ENCODE measurements at regions not wholly inside any gene's neighbourhood (a gene's known extent, or its start where the extent isn't known, plus 50 kb on each side); places are given as distances from the start of the nearest gene placed in this dataset.

GRCh38 chr3:165283328-165283727 is 87.1 kb upstream of the SLITRK3 start:
- TF ChIP-seq CTCF (IDR thresholded peaks at IDR 0.05), result no peak
- TF ChIP-seq EP300 (IDR thresholded peaks at IDR 0.05), result no peak
- no peak overlapping the region for H3K27ac ChIP-seq
- H3K9me3 ChIP-seq, result no peaks in the 10 kb centered on the region
- H3K36me3 ChIP-seq, result no peaks in the 10 kb centered on the region
- WGBS, 5 donors, result 67 to 77% (median 71%) methylated on average over 5 of the region's 5 CpGs
- H3K4me3 ChIP-seq, result no peak overlapping the region
- intact Hi-C loops (cut with DNase I; ENCODE audit: low total_unique reads), result no loop called here
- no peak for DNase-seq
- no peaks in the 10 kb centered on the region for H3K27me3 ChIP-seq
- no peaks in the 10 kb centered on the region for H3K4me1 ChIP-seq

- no peaks in the 10 kb centered on the region for H3K36me3 ChIP-seq
- H3K4me1 ChIP-seq, result no peaks in the 10 kb centered on the region
- DNase-seq, result no peak
- H3K9me3 ChIP-seq, result no peaks in the 10 kb centered on the region
- intact Hi-C loops (cut with DNase I; ENCODE audit: low total_unique reads), result no loop called here
- 16 to 41% (median 22%) methylated on average over 1 of the region's 1 CpG for WGBS, 5 donors
- H3K27me3 ChIP-seq, result no peaks in the 10 kb centered on the region
- no peak for TF ChIP-seq EP300 (IDR thresholded peaks at IDR 0.05)
- TF ChIP-seq POLR2AphosphoS5 (IDR thresholded peaks at IDR 0.05), result no peak
- TF ChIP-seq POLR2A (IDR thresholded peaks at IDR 0.05), result no peak
- no peak overlapping the region for H3K4me3 ChIP-seq
- no peak overlapping the region for H3K27ac ChIP-seq
These were observed 83.3 kb upstream of the SLITRK3 start for GRCh38 chr3:165279471-165279870.

GRCh38 chr3:165273411-165273810 is 77.2 kb upstream of the SLITRK3 start:
- H3K36me3 ChIP-seq, result no peaks in the 10 kb centered on the region
- no peak for DNase-seq
- no peak overlapping the region for H3K27ac ChIP-seq
- no peaks in the 10 kb centered on the region for H3K4me1 ChIP-seq
- no peak overlapping the region for H3K4me3 ChIP-seq
- no peak for TF ChIP-seq EP300 (IDR thresholded peaks at IDR 0.05)
- TF ChIP-seq CTCF (IDR thresholded peaks at IDR 0.05), result no peak
- TF ChIP-seq POLR2AphosphoS5 (IDR thresholded peaks at IDR 0.05), result no peak
- TF ChIP-seq POLR2A (IDR thresholded peaks at IDR 0.05), result no peak
- H3K9me3 ChIP-seq, result no peaks in the 10 kb centered on the region
- intact Hi-C loops (cut with DNase I; ENCODE audit: low total_unique reads), result no loop called here
- H3K27me3 ChIP-seq, result no peaks in the 10 kb centered on the region

- no peaks in the 10 kb centered on the region for H3K9me3 ChIP-seq
- no peaks in the 10 kb centered on the region for H3K4me1 ChIP-seq
- no peak overlapping the region for H3K4me3 ChIP-seq
- TF ChIP-seq POLR2AphosphoS5 (IDR thresholded peaks at IDR 0.05) (no peak), POLR2A (IDR thresholded peaks at IDR 0.05) (no peak), CTCF (IDR thresholded peaks at IDR 0.05) (no peak), EP300 (IDR thresholded peaks at IDR 0.05) (no peak)
- no peaks in the 10 kb centered on the region for H3K36me3 ChIP-seq
- H3K27ac ChIP-seq, result no peak overlapping the region
- 36 to 58% (median 47%) methylated on average over 4 of the region's 4 CpGs for WGBS, 5 donors
- intact Hi-C loops (cut with DNase I; ENCODE audit: low total_unique reads), result no loop called here
- H3K27me3 ChIP-seq, result no peaks in the 10 kb centered on the region
- DNase-seq, result peak in 1 of 2 donors; percentile 14
These were observed 63.5 kb upstream of the SLITRK3 start for GRCh38 chr3:165259541-165260193.

- H3K4me3 ChIP-seq, result no peak overlapping the region
- DNase-seq, result peak in 1 of 2 donors; percentile 3
- H3K27me3 ChIP-seq, result no peaks in the 10 kb centered on the region
- 39 to 53% (median 43%) methylated on average over 2 of the region's 2 CpGs for WGBS, 5 donors
- no peak for TF ChIP-seq CTCF (IDR thresholded peaks at IDR 0.05)
- TF ChIP-seq EP300 (IDR thresholded peaks at IDR 0.05), result no peak
- no peak for TF ChIP-seq POLR2AphosphoS5 (IDR thresholded peaks at IDR 0.05)
- no peak for TF ChIP-seq POLR2A (IDR thresholded peaks at IDR 0.05)
- H3K36me3 ChIP-seq, result no peaks in the 10 kb centered on the region
- intact Hi-C loops (cut with DNase I; ENCODE audit: low total_unique reads), result no loop called here
- no peaks in the 10 kb centered on the region for H3K4me1 ChIP-seq
- H3K27ac ChIP-seq, result no peak overlapping the region
- H3K9me3 ChIP-seq, result no peaks in the 10 kb centered on the region
These were observed 60.4 kb upstream of the SLITRK3 start for GRCh38 chr3:165256554-165257065.

Measured in stomach (tissue), 8 donors.